Natural killer cell (primary cell): ENCODE measurements at regions not wholly inside any gene's neighbourhood (a gene's known extent, or its start where the extent isn't known, plus 50 kb on each side); places are given as distances from the start of the nearest gene placed in this dataset.

ENCODE experiments used
- ATAC-seq, 3 donors: fragments of 150-1000 bp in 2 of 3; fragments of 200-7000 bp in 1 of 3; cut with Tn5 transposase; 1 replicate in 1 of 3; 2 replicates in 2 of 3; pipeline ENCODE4 v1.10.0; 2021; ENCODE audit warnings: mild to moderate bottlenecking in 2 of 3, moderate library complexity in 2 of 3
- DNase-seq, 2 donors: peaks; one replicate each; pipeline versions ENCODE4 v3.0.0 to v3.0.0-alpha.2; 2013 to 2021; ENCODE audit warnings: mixed read lengths in 1 of 2
- H3K27ac ChIP-seq: one replicate; pipeline ENCODE4 v1.5.1; 2013; ENCODE audit warnings: mild to moderate bottlenecking, low read length
- H3K27me3 ChIP-seq: one replicate; pipeline ENCODE4 v1.6.1; 2013; ENCODE audit warnings: low read length; ENCODE audit not compliant: control insufficient read depth, insufficient read depth
- H3K36me3 ChIP-seq: one replicate; pipeline ENCODE4 v1.6.1; 2013; ENCODE audit warnings: low read length; ENCODE audit not compliant: control insufficient read depth, insufficient read depth
- H3K4me1 ChIP-seq: one replicate; pipeline ENCODE4 v1.6.1; 2013; ENCODE audit warnings: low read length; ENCODE audit not compliant: control insufficient read depth, insufficient read depth
- H3K4me3 ChIP-seq: one replicate; pipeline ENCODE4 v1.5.1; 2013; ENCODE audit warnings: low read length
- H3K9me3 ChIP-seq: one replicate; pipeline ENCODE4 v1.6.1; 2013; ENCODE audit warnings: low read length; ENCODE audit not compliant: control insufficient read depth, insufficient read depth
- H3K27ac Mint-ChIP-seq, 2 donors: one replicate each; pipeline ENCODE4 v1.8.0; 2022; ENCODE audit warnings: mild to moderate bottlenecking in 2 of 2, mixed read lengths in 2 of 2, moderate library complexity in 1 of 2
- H3K27me3 Mint-ChIP-seq, 2 donors: one replicate each; pipeline ENCODE4 v1.8.0; 2022; ENCODE audit warnings: low read depth in 2 of 2, mixed read lengths in 2 of 2
- H3K36me3 Mint-ChIP-seq: one replicate; pipeline ENCODE4 v1.8.0; 2022; ENCODE audit warnings: mixed read lengths
- H3K4me1 Mint-ChIP-seq, 2 donors: one replicate each; pipeline ENCODE4 v1.8.0; 2022; ENCODE audit warnings: mixed read lengths in 2 of 2
- H3K4me3 Mint-ChIP-seq: one replicate; pipeline ENCODE4 v1.8.0; 2022; ENCODE audit warnings: mild to moderate bottlenecking, moderate library complexity, mixed read lengths
- H3K9me3 Mint-ChIP-seq, 2 donors: one replicate each; pipeline ENCODE4 v1.8.0; 2022; ENCODE audit warnings: mixed read lengths in 2 of 2
- WGBS: methylation state at CpG from one replicate; pipeline ENCODE4 v1.1.7; 2013; ENCODE audit warnings: missing lambda C conversion rate; ENCODE audit not compliant: insufficient coverage; 5-methylcytosine and 5-hydroxymethylcytosine counted together
- intact Hi-C: fragments of 100-400 bp; cut with micrococcal nuclease; formaldehyde crosslinking; loops from one replicate; pipeline ENCODE4 v1.14.2; 2022
- TF ChIP-seq, protein P1 (sequence below): fragments of 200-600 bp; IDR thresholded peaks from one replicate; pipeline ENCODE4 v1.8.0; 2022; ENCODE audit warnings: antibody characterized with exemption

- TF ChIP-seq, protein P1, sequence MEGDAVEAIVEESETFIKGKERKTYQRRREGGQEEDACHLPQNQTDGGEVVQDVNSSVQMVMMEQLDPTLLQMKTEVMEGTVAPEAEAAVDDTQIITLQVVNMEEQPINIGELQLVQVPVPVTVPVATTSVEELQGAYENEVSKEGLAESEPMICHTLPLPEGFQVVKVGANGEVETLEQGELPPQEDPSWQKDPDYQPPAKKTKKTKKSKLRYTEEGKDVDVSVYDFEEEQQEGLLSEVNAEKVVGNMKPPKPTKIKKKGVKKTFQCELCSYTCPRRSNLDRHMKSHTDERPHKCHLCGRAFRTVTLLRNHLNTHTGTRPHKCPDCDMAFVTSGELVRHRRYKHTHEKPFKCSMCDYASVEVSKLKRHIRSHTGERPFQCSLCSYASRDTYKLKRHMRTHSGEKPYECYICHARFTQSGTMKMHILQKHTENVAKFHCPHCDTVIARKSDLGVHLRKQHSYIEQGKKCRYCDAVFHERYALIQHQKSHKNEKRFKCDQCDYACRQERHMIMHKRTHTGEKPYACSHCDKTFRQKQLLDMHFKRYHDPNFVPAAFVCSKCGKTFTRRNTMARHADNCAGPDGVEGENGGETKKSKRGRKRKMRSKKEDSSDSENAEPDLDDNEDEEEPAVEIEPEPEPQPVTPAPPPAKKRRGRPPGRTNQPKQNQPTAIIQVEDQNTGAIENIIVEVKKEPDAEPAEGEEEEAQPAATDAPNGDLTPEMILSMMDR: no peak
- H3K9me3 Mint-ChIP-seq: peaks cover 0 to 2% of the 10 kb centered on the region in 2 donors
- no peak overlapping the region for H3K4me3 Mint-ChIP-seq
- no peaks in the 10 kb centered on the region for H3K9me3 ChIP-seq
- peaks cover 5 to 13% of the 10 kb centered on the region in 2 donors for H3K27me3 Mint-ChIP-seq
- H3K4me3 ChIP-seq: no peak overlapping the region
- no peak overlapping the region for H3K27ac ChIP-seq
- H3K4me1 ChIP-seq: no peaks in the 10 kb centered on the region
- WGBS: 81% methylated on average over 7 of the region's 8 CpGs
- ATAC-seq (no peak), DNase-seq (no peak)
- H3K27ac Mint-ChIP-seq: no peak overlapping the region
- no peaks in the 10 kb centered on the region for H3K27me3 ChIP-seq
- H3K36me3 Mint-ChIP-seq: peaks cover 3% of the 10 kb centered on the region
- no peaks in the 10 kb centered on the region for H3K36me3 ChIP-seq
- intact Hi-C loops: no loop called here
- no peaks in the 10 kb centered on the region for H3K4me1 Mint-ChIP-seq
Measured at GRCh38 chr7:96388620-96389383, 66.9 kb upstream of the SLC25A13 start.

GRCh38 chr7:96388166-96388565, 66.3 kb upstream of the SLC25A13 start:
- no peaks in the 10 kb centered on the region for H3K36me3 Mint-ChIP-seq
- TF ChIP-seq, protein P1: no peak
- H3K27ac Mint-ChIP-seq: no peak overlapping the region
- intact Hi-C loops: no loop called here
- no peaks in the 10 kb centered on the region for H3K4me1 Mint-ChIP-seq
- no CpG with 5 or more reads among the region's 2 CpGs for WGBS
- H3K4me3 ChIP-seq: no peak overlapping the region
- DNase-seq (no peak), ATAC-seq (no peak)
- peaks cover 0 to 2% of the 10 kb centered on the region in 2 donors for H3K9me3 Mint-ChIP-seq
- H3K27ac ChIP-seq: no peak overlapping the region
- no peaks in the 10 kb centered on the region for H3K4me1 ChIP-seq
- no peaks in the 10 kb centered on the region for H3K27me3 ChIP-seq
- no peaks in the 10 kb centered on the region for H3K36me3 ChIP-seq
- H3K4me3 Mint-ChIP-seq: no peak overlapping the region
- H3K27me3 Mint-ChIP-seq: peaks cover 5 to 8% of the 10 kb centered on the region in 2 donors
- no peaks in the 10 kb centered on the region for H3K9me3 ChIP-seq

- Histone ChIP-seq H3K27ac (no peak overlapping the region), H3K27me3 (no peaks in the 10 kb centered on the region), H3K9me3 (no peaks in the 10 kb centered on the region), H3K36me3 (no peaks in the 10 kb centered on the region), H3K4me3 (no peak overlapping the region), H3K4me1 (no peaks in the 10 kb centered on the region)
- TF ChIP-seq, protein P1: no peak
- no peak overlapping the region for H3K27ac Mint-ChIP-seq
- peaks cover 3 to 19% of the 10 kb centered on the region in 2 donors for H3K27me3 Mint-ChIP-seq
- H3K4me1 Mint-ChIP-seq: no peaks in the 10 kb centered on the region
- no peak overlapping the region for H3K4me3 Mint-ChIP-seq
- no peaks in the 10 kb centered on the region for H3K36me3 Mint-ChIP-seq
- intact Hi-C loops: no loop called here
- ATAC-seq: no peak
- DNase-seq: no peak
- no peaks in the 10 kb centered on the region for H3K9me3 Mint-ChIP-seq
- 63% methylated on average over 5 of the region's 5 CpGs for WGBS
Measured at GRCh38 chr7:96380111-96380512, 58.2 kb upstream of the SLC25A13 start.

- no peaks in the 10 kb centered on the region for H3K4me1 Mint-ChIP-seq
- intact Hi-C loops: no loop called here
- Histone ChIP-seq H3K4me1 (no peaks in the 10 kb centered on the region), H3K27me3 (no peaks in the 10 kb centered on the region), H3K4me3 (no peak overlapping the region), H3K9me3 (no peaks in the 10 kb centered on the region), H3K27ac (no peak overlapping the region), H3K36me3 (no peaks in the 10 kb centered on the region)
- H3K27ac Mint-ChIP-seq: no peak overlapping the region
- peaks cover 0 to 27% of the 10 kb centered on the region in 2 donors for H3K27me3 Mint-ChIP-seq
- H3K36me3 Mint-ChIP-seq: no peaks in the 10 kb centered on the region
- H3K4me3 Mint-ChIP-seq: no peak overlapping the region
- no peaks in the 10 kb centered on the region for H3K9me3 Mint-ChIP-seq
- DNase-seq (no peak), ATAC-seq (no peak)
- TF ChIP-seq, protein P1: no peak
Measured at GRCh38 chr7:96377399-96377798, 55.5 kb upstream of the SLC25A13 start.
